ENCODE measurements at regions not wholly inside any gene's neighbourhood (a gene's known extent, or its start where the extent isn't known, plus 50 kb on each side); places are given as distances from the start of the nearest gene placed in this dataset.

DNA sequence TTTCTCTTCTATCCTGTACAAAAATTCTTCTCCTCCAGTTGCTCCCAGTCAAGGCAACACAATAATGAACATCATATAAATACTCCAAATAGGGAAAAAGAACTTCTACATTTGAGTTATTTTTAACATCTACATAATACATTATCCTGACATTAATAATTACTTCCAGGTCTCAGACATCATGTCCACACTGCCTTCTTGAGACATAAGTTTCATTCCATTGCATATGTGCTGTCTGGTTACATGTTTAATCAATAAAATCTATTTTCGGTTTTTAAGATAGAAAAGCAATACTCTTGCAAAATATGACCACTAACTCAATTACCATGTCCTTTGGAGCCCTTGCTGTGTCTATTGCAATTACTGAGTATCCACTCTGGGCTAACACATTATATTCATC, 881.9 kb downstream of the GALC start:
- TF ChIP-seq, protein P1, sequence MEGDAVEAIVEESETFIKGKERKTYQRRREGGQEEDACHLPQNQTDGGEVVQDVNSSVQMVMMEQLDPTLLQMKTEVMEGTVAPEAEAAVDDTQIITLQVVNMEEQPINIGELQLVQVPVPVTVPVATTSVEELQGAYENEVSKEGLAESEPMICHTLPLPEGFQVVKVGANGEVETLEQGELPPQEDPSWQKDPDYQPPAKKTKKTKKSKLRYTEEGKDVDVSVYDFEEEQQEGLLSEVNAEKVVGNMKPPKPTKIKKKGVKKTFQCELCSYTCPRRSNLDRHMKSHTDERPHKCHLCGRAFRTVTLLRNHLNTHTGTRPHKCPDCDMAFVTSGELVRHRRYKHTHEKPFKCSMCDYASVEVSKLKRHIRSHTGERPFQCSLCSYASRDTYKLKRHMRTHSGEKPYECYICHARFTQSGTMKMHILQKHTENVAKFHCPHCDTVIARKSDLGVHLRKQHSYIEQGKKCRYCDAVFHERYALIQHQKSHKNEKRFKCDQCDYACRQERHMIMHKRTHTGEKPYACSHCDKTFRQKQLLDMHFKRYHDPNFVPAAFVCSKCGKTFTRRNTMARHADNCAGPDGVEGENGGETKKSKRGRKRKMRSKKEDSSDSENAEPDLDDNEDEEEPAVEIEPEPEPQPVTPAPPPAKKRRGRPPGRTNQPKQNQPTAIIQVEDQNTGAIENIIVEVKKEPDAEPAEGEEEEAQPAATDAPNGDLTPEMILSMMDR (conservative IDR thresholded peaks at IDR 0.05; ENCODE audit: low read depth, low read length) = no peak
- TF ChIP-seq POLR2A (IDR thresholded peaks at IDR 0.05; ENCODE audit: low read depth, low read length) (no peak), MXI1 (IDR thresholded peaks at IDR 0.05; ENCODE audit: borderline replicate concordance, low read depth, low read length) (no peak), ELK1 (IDR thresholded peaks at IDR 0.05; ENCODE audit: borderline replicate concordance, low read depth, low read length) (no peak), RAD21 (IDR thresholded peaks at IDR 0.05; ENCODE audit: low read length) (no peak), RFX5 (IDR thresholded peaks at IDR 0.05; ENCODE audit: low read depth, low read length) (no peak), BHLHE40 (IDR thresholded peaks at IDR 0.05; ENCODE audit: low read depth, low read length) (no peak)

Measured in IMR-90 (cell line).